Muscle layer of duodenum (tissue), 2 donors: ENCODE measurements at regions not wholly inside any gene's neighbourhood (a gene's known extent, or its start where the extent isn't known, plus 50 kb on each side); places are given as distances from the start of the nearest gene placed in this dataset.

ENCODE experiments used
- H3K27ac ChIP-seq: one replicate; pipeline ENCODE4 v1.7.0; 2013; ENCODE audit warnings: mild to moderate bottlenecking, low read length
- H3K27me3 ChIP-seq: one replicate; pipeline ENCODE4 v1.7.0; 2013; ENCODE audit warnings: low read depth, mild to moderate bottlenecking, control low read depth, low read length
- H3K36me3 ChIP-seq, 2 donors: one replicate each; pipeline ENCODE4 v1.7.0; 2013; ENCODE audit warnings: low read length in 2 of 2, control low read depth in 1 of 2, mild to moderate bottlenecking in 1 of 2; ENCODE audit not compliant: insufficient read depth in 2 of 2, control insufficient read depth in 1 of 2
- H3K4me1 ChIP-seq, 2 donors: one replicate each; pipeline ENCODE4 v1.7.0; 2013; ENCODE audit warnings: low read length in 2 of 2, mild to moderate bottlenecking in 2 of 2, control low read depth in 1 of 2, moderate library complexity in 1 of 2; ENCODE audit not compliant: insufficient read depth in 2 of 2, control insufficient read depth in 1 of 2
- H3K4me3 ChIP-seq, 2 donors: one replicate each; pipeline ENCODE4 v1.7.0; 2013; ENCODE audit warnings: low read length in 2 of 2, low read depth in 1 of 2, mild to moderate bottlenecking in 1 of 2
- H3K9me3 ChIP-seq, 2 donors: one replicate each; pipeline ENCODE4 v1.7.0; 2013; ENCODE audit warnings: low read length in 2 of 2, control low read depth in 1 of 2, mild to moderate bottlenecking in 1 of 2; ENCODE audit not compliant: control insufficient read depth in 1 of 2
- donor health status: healthy.

- H3K9me3 ChIP-seq = peaks cover 0 to 10% of the 10 kb centered on the region in 2 donors
- no peaks in the 10 kb centered on the region for H3K27me3 ChIP-seq
- H3K4me3 ChIP-seq = no peak overlapping the region
- H3K27ac ChIP-seq = no peak overlapping the region
- H3K4me1 ChIP-seq = no peaks in the 10 kb centered on the region
- no peaks in the 10 kb centered on the region for H3K36me3 ChIP-seq
Observed at GRCh38 chr14:49191380-49191779, 394.8 kb downstream of the RPS29 start.

- Histone ChIP-seq H3K9me3 (peaks cover 0 to 10% of the 10 kb centered on the region in 2 donors), H3K36me3 (no peaks in the 10 kb centered on the region), H3K27ac (no peak overlapping the region), H3K27me3 (no peaks in the 10 kb centered on the region), H3K4me1 (no peaks in the 10 kb centered on the region), H3K4me3 (no peak overlapping the region)
Observed at GRCh38 chr14:49189375-49189774, 396.8 kb downstream of the RPS29 start.

- no peaks in the 10 kb centered on the region for H3K27me3 ChIP-seq
- H3K4me1 ChIP-seq = no peaks in the 10 kb centered on the region
- no peaks in the 10 kb centered on the region for H3K36me3 ChIP-seq
- no peak overlapping the region for H3K4me3 ChIP-seq
- H3K27ac ChIP-seq = no peak overlapping the region
- peaks cover 0 to 10% of the 10 kb centered on the region in 2 donors for H3K9me3 ChIP-seq
Observed at GRCh38 chr14:49187799-49188198, 398.4 kb downstream of the RPS29 start.

GRCh38 chr14:49173765-49174373, 412.3 kb downstream of the RPS29 start:
- Histone ChIP-seq H3K4me3 (no peak overlapping the region), H3K27ac (no peak overlapping the region), H3K27me3 (no peaks in the 10 kb centered on the region), H3K36me3 (no peaks in the 10 kb centered on the region), H3K4me1 (no peaks in the 10 kb centered on the region), H3K9me3 (no peaks in the 10 kb centered on the region)

- no peaks in the 10 kb centered on the region for H3K9me3 ChIP-seq
- H3K4me3 ChIP-seq = no peak overlapping the region
- no peaks in the 10 kb centered on the region for H3K36me3 ChIP-seq
- H3K4me1 ChIP-seq = no peaks in the 10 kb centered on the region
- no peak overlapping the region for H3K27ac ChIP-seq
- H3K27me3 ChIP-seq = no peaks in the 10 kb centered on the region
Observed at GRCh38 chr14:49164074-49164473, 422.1 kb downstream of the RPS29 start.

- Histone ChIP-seq H3K27me3 (no peaks in the 10 kb centered on the region), H3K4me1 (no peaks in the 10 kb centered on the region), H3K4me3 (no peak overlapping the region), H3K36me3 (no peaks in the 10 kb centered on the region), H3K9me3 (no peaks in the 10 kb centered on the region), H3K27ac (no peak overlapping the region)
Observed at GRCh38 chr14:49160983-49161382, 425.2 kb downstream of the RPS29 start.

- H3K27ac ChIP-seq = no peak overlapping the region
- no peaks in the 10 kb centered on the region for H3K36me3 ChIP-seq
Observed at GRCh38 chr14:49159081-49159480, 427.1 kb downstream of the RPS29 start.

GRCh38 chr14:49139593-49139992, 446.6 kb downstream of the RPS29 start:
- H3K9me3 ChIP-seq = no peaks in the 10 kb centered on the region
- no peaks in the 10 kb centered on the region for H3K27me3 ChIP-seq
- no peaks in the 10 kb centered on the region for H3K4me1 ChIP-seq
- no peak overlapping the region for H3K27ac ChIP-seq
- no peak overlapping the region for H3K4me3 ChIP-seq
- H3K36me3 ChIP-seq = no peaks in the 10 kb centered on the region

More at GRCh38 chr14:49159081-49159480, 427.1 kb downstream of the RPS29 start:
- Histone ChIP-seq H3K4me1 (no peaks in the 10 kb centered on the region), H3K9me3 (no peaks in the 10 kb centered on the region), H3K27me3 (no peaks in the 10 kb centered on the region), H3K4me3 (no peak overlapping the region)

- Histone ChIP-seq H3K36me3 (no peaks in the 10 kb centered on the region), H3K4me1 (no peaks in the 10 kb centered on the region), H3K9me3 (peaks cover 0 to 6% of the 10 kb centered on the region in 2 donors), H3K27me3 (no peaks in the 10 kb centered on the region), H3K4me3 (no peak overlapping the region), H3K27ac (no peak overlapping the region)
Observed at GRCh38 chr14:49134940-49135339, 451.2 kb downstream of the RPS29 start.

- no peaks in the 10 kb centered on the region for H3K9me3 ChIP-seq
- H3K27ac ChIP-seq = no peak overlapping the region
- no peaks in the 10 kb centered on the region for H3K4me1 ChIP-seq
- no peaks in the 10 kb centered on the region for H3K36me3 ChIP-seq
- H3K27me3 ChIP-seq = no peaks in the 10 kb centered on the region
- no peak overlapping the region for H3K4me3 ChIP-seq
Observed at GRCh38 chr14:49121246-49121645, 464.9 kb downstream of the RPS29 start.

- Histone ChIP-seq H3K4me3 (no peak overlapping the region), H3K36me3 (no peaks in the 10 kb centered on the region), H3K27ac (no peak overlapping the region), H3K9me3 (no peaks in the 10 kb centered on the region), H3K4me1 (no peaks in the 10 kb centered on the region), H3K27me3 (no peaks in the 10 kb centered on the region)
Observed at GRCh38 chr14:49114161-49114893, 471.9 kb downstream of the RPS29 start.
